ENCODE measurements at regions not wholly inside any gene's neighbourhood (a gene's known extent, or its start where the extent isn't known, plus 50 kb on each side); places are given as distances from the start of the nearest gene placed in this dataset.

GRCh38 chr2:204475399-204475798 is 69.9 kb upstream of the PARD3B start:
- no peak for DNase-seq (ENCODE audit: low read depth, low spot score)

GRCh38 chr2:204477358-204477950 is 67.8 kb upstream of the PARD3B start:
- DNase-seq (ENCODE audit: low read depth, low spot score), result no peak

- DNase-seq (ENCODE audit: low read depth, low spot score), result no peak
Measured at GRCh38 chr2:204479557-204479956, 65.7 kb upstream of the PARD3B start.

GRCh38 chr2:204480676-204481075 is 64.6 kb upstream of the PARD3B start:
- DNase-seq (ENCODE audit: low read depth, low spot score), result no peak

- no peak for DNase-seq (ENCODE audit: low read depth, low spot score)
Measured at GRCh38 chr2:204483608-204484081, 61.6 kb upstream of the PARD3B start.

GRCh38 chr2:204486321-204486720 is 59.0 kb upstream of the PARD3B start:
- DNase-seq (ENCODE audit: low read depth, low spot score), result no peak

- no peak for DNase-seq (ENCODE audit: low read depth, low spot score)
Measured at GRCh38 chr2:204486805-204487204, 58.5 kb upstream of the PARD3B start.

GRCh38 chr2:204487447-204488229 is 57.6 kb upstream of the PARD3B start:
- no peak for DNase-seq (ENCODE audit: low read depth, low spot score)

GRCh38 chr2:204491528-204491927 is 53.7 kb upstream of the PARD3B start:
- no peak for DNase-seq (ENCODE audit: low read depth, low spot score)

- DNase-seq (ENCODE audit: low read depth, low spot score), result no peak
Measured at GRCh38 chr2:204492417-204492816, 52.9 kb upstream of the PARD3B start.

- no peak for DNase-seq (ENCODE audit: low read depth, low spot score)
Measured at GRCh38 chr2:204494681-204495080, 50.6 kb upstream of the PARD3B start.

- DNase-seq (ENCODE audit: low read depth, low spot score), result no peak
Measured at GRCh38 chr2:204495381-204495780, 49.9 kb upstream of the PARD3B start.

Data from activated naive CD8-positive, alpha-beta T cell treated with anti-CD3 and anti-CD28 coated beads, Interleukin-2, amount 50 U/mL, for 16 hours (primary cell).